Spinal cord (tissue), 9 donors: ENCODE measurements at regions not wholly inside any gene's neighbourhood (a gene's known extent, or its start where the extent isn't known, plus 50 kb on each side); places are given as distances from the start of the nearest gene placed in this dataset.
A peak's percentile ranks its signal among the peaks of the same experiment; 100 is the strongest.

ENCODE experiments used
- DNase-seq, 6 donors: peaks; one replicate each; pipeline versions ENCODE4 v3.0.0 to v3.0.0-alpha.2; 2013 to 2015; ENCODE audit warnings: low spot score in 6 of 6, low read depth in 4 of 6
- H3K27ac ChIP-seq: one replicate; pipeline ENCODE4 v1.5.1; 2013; ENCODE audit warnings: low read depth, low read length, control low read depth
- H3K27me3 ChIP-seq: one replicate; pipeline ENCODE4 v1.6.1; 2013; ENCODE audit warnings: low read length; ENCODE audit not compliant: control insufficient read depth, insufficient read depth
- H3K36me3 ChIP-seq: one replicate; pipeline ENCODE4 v1.6.1; 2013; ENCODE audit warnings: low read length; ENCODE audit not compliant: control insufficient read depth, insufficient read depth
- H3K4me1 ChIP-seq: one replicate; pipeline ENCODE4 v1.6.1; 2013; ENCODE audit warnings: low read length; ENCODE audit not compliant: control insufficient read depth, insufficient read depth
- H3K4me3 ChIP-seq: one replicate; pipeline ENCODE4 v1.5.1; 2013; ENCODE audit warnings: low read depth, low read length, control low read depth
- H3K9me3 ChIP-seq: one replicate; pipeline ENCODE4 v1.6.1; 2013; ENCODE audit warnings: low read length; ENCODE audit not compliant: control insufficient read depth, insufficient read depth
- whole genome bisulfite sequencing: methylation state at CpG from one replicate; pipeline ENCODE4 v1.1.5; 2013; ENCODE audit warnings: missing lambda C conversion rate; ENCODE audit not compliant: insufficient coverage; 5-methylcytosine and 5-hydroxymethylcytosine counted together
- donor health status: healthy.

GRCh38 chrX:22383988-22384387, 111.3 kb downstream of the CBLL2 start:
- Histone ChIP-seq H3K27ac (no peak overlapping the region), H3K27me3 (peaks cover 2% of the 10 kb centered on the region), H3K36me3 (no peaks in the 10 kb centered on the region), H3K9me3 (peaks cover 3% of the 10 kb centered on the region), H3K4me3 (no peak overlapping the region), H3K4me1 (no peaks in the 10 kb centered on the region)
- no peak for DNase-seq
- WGBS: no CpG with 5 or more reads among the region's 7 CpGs

GRCh38 chrX:22389556-22390179, 117.0 kb downstream of the CBLL2 start:
- DNase-seq: peak in 1 of 6 donors; percentile 8
- no peak overlapping the region for H3K27ac ChIP-seq
- H3K4me1 ChIP-seq: no peaks in the 10 kb centered on the region
- peaks cover 2% of the 10 kb centered on the region for H3K27me3 ChIP-seq
- no peak overlapping the region for H3K4me3 ChIP-seq
- 48% methylated on average over 3 of the region's 4 CpGs for WGBS
- no peaks in the 10 kb centered on the region for H3K9me3 ChIP-seq
- H3K36me3 ChIP-seq: no peaks in the 10 kb centered on the region

GRCh38 chrX:22392133-22392948, 119.6 kb downstream of the CBLL2 start:
- Histone ChIP-seq H3K27me3 (peaks cover 2% of the 10 kb centered on the region), H3K27ac (no peak overlapping the region), H3K36me3 (no peaks in the 10 kb centered on the region), H3K4me3 (no peak overlapping the region), H3K4me1 (no peaks in the 10 kb centered on the region), H3K9me3 (no peaks in the 10 kb centered on the region)
- 37% methylated on average over 6 of the region's 10 CpGs for WGBS
- DNase-seq: peak in 2 of 6 donors; percentile 56 to 61

DNA sequence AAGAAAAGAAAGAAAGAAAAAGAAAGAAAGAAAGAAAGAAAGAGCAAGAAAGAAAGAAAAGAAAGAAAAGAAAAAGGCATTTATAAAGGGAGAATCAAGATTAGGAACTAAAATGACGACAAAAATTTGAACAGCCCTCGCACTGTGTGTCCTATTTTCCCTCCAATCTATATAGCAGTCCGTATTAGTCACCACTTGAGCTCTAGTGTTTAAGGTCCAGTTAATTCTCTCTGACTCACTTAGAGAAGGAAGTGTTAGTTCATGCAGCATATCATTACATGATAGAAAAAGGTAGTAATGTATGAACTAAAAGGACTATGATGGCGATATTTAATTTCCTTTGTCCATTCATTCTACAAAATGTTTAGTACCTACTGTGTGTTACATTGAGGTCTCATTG, 122.7 kb downstream of the CBLL2 start:
- WGBS: no CpG with 5 or more reads among the region's 4 CpGs
- Histone ChIP-seq H3K4me3 (no peak overlapping the region), H3K36me3 (no peaks in the 10 kb centered on the region), H3K27ac (no peak overlapping the region), H3K9me3 (no peaks in the 10 kb centered on the region), H3K27me3 (no peaks in the 10 kb centered on the region), H3K4me1 (no peaks in the 10 kb centered on the region)
- DNase-seq: no peak

DNA sequence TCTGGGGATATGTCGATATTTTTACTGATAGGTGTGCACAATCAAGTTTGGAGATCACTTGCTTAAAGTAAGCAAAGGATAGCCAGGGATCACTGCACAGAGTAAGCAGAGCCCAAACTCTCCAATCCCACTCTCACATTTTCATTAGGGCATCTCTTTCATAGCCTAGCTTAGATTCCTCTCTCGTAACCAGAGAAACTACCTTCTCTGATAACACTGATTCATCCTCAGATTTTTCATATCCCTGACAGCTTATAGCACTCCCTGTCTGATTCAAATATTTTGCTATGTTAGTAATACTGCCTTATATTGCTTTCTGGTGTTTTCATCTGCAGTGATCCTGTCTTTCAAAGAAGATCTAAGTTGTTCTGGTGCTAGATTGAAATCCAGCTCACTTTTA, 123.7 kb downstream of the CBLL2 start:
- Histone ChIP-seq H3K36me3 (no peaks in the 10 kb centered on the region), H3K27me3 (no peaks in the 10 kb centered on the region), H3K4me3 (no peak overlapping the region), H3K9me3 (no peaks in the 10 kb centered on the region), H3K4me1 (no peaks in the 10 kb centered on the region), H3K27ac (no peak overlapping the region)
- DNase-seq: no peak
- WGBS: no CpG with 5 or more reads among the region's 2 CpGs

- Histone ChIP-seq H3K4me1 (no peaks in the 10 kb centered on the region), H3K9me3 (no peaks in the 10 kb centered on the region), H3K27me3 (no peaks in the 10 kb centered on the region), H3K36me3 (no peaks in the 10 kb centered on the region), H3K27ac (no peak overlapping the region), H3K4me3 (no peak overlapping the region)
- no peak for DNase-seq
- WGBS: no CpG with 5 or more reads among the region's 1 CpG
These were observed 124.9 kb downstream of the CBLL2 start for GRCh38 chrX:22397566-22397965.

GRCh38 chrX:22399437-22400192, 126.9 kb downstream of the CBLL2 start:
- WGBS: 80% methylated on average over 1 of the region's 4 CpGs
- no peak for DNase-seq
- Histone ChIP-seq H3K4me3 (no peak overlapping the region), H3K27ac (no peak overlapping the region), H3K36me3 (no peaks in the 10 kb centered on the region), H3K27me3 (no peaks in the 10 kb centered on the region), H3K4me1 (no peaks in the 10 kb centered on the region), H3K9me3 (no peaks in the 10 kb centered on the region)

DNA sequence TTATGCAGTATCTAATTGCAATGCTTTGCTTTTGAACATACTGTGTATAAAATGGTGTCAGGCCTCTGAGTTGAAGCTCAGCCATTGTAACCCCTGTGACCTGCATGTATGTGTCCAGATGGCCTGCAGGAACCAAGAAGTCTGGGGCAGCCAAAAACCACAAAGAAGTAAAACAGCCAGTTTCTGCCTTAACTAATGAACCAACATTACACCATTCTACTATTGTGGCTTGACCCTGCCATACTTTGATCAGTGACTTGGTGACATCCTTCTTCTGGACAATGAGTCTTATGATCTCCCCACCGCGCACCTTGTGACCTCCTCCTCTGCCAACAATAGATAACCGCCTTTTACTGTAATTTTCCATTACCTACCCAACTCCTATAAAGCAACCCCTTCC, 131.6 kb downstream of the CBLL2 start:
- H3K4me1 ChIP-seq: no peaks in the 10 kb centered on the region
- no peaks in the 10 kb centered on the region for H3K9me3 ChIP-seq
- no peak for DNase-seq
- H3K27me3 ChIP-seq: no peaks in the 10 kb centered on the region
- H3K4me3 ChIP-seq: no peak overlapping the region
- 97% methylated on average over 3 of the region's 3 CpGs for WGBS
- H3K27ac ChIP-seq: no peak overlapping the region
- H3K36me3 ChIP-seq: no peaks in the 10 kb centered on the region

DNA sequence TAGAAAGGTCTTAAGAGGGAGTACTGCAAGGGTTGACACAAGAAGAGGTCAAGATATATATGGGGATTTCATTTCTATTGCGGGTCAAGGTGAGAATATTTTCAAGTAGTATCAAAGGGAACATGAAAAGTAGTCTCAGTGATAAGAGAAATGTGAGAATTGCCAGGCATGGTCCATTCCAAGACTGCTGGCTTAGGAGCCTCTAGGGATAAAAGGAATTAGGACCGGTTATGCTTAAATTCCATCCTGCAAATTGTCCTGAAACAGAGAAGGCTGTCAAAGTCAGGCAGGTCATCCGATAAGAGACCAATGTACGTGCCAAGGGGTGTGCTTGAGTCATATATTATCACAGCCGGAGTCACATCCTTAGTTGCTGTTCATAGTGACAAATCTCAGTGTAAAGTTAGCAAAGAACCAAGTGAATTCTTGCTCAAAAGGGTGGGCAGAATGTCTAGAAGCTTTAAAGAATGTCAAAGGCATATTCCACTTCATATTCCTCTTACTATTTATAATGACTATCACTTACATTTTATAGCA, 133.6 kb downstream of the CBLL2 start:
- 72% methylated on average over 5 of the region's 5 CpGs for WGBS
- no peak overlapping the region for H3K4me3 ChIP-seq
- no peak overlapping the region for H3K27ac ChIP-seq
- no peaks in the 10 kb centered on the region for H3K4me1 ChIP-seq
- H3K9me3 ChIP-seq: no peaks in the 10 kb centered on the region
- DNase-seq: no peak
- no peaks in the 10 kb centered on the region for H3K36me3 ChIP-seq
- no peaks in the 10 kb centered on the region for H3K27me3 ChIP-seq
